RCC 7860 (cell line): ENCODE measurements at regions not wholly inside any gene's neighbourhood (a gene's known extent, or its start where the extent isn't known, plus 50 kb on each side); places are given as distances from the start of the nearest gene placed in this dataset.
"Not testable (repeated sequence)": the region's sequence is repeated elsewhere in the genome, so short reads cannot be mapped to it uniquely, and the experiment has no call there.

Source experiments
- DNase-seq: peaks from one replicate; pipeline ENCODE4 v3.0.0-alpha.2; 2015; ENCODE audit warnings: low spot score
- FAIRE-seq: peaks from 2 replicates; lab custom pipeline; 2012; peaks lifted over from hg19 to GRCh38; lab: Jason Lieb, UNC

DNA sequence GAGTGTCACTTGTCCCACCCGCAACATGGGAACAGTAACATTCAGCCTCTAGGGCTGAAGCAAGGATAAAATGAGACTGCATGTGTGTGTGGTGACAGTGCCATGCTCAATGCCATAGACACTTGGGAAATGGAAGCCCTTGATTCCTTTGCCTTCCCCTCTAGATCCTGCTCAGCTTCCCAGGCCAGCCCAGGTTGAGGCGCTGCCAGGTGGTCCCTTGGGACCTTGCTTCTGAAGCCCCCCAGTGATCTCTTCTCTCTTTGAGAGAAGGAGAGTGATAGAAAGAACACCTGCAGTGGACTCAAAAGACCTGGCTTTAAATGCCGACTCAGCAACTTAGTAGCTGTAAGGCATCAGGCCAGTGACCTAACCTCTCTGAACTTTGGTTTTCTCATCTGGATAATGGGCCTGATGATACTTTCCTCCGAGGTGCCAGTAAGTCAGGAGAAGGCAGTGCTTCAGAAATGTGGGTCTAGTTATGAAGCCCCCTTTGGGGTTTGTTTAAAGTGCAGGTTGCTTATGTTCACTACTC, 144.5 kb downstream of the RPLP1 start:
- FAIRE-seq (no peak), DNase-seq (no peak)

DNA sequence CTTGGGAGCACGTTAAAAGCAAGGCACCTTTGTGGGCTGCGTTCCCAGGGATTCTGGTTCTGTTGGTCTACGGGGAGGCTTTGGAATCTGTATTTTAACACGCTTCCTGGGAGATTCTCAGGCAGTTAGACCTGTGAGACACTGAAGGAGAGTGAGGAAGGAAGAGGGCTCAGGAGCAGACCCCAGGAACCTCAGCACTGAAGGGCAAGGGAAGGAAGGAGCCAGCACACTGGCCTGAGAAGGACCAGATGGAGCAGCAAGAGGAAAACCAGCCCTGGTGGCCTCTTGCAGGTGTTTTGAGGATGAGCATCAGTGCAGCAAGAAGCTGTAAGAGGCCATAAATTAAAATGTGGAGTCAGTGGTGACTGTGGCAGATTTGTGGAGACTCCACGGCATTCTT, 146.7 kb downstream of the RPLP1 start:
- DNase-seq (no peak), FAIRE-seq (no peak)

DNA sequence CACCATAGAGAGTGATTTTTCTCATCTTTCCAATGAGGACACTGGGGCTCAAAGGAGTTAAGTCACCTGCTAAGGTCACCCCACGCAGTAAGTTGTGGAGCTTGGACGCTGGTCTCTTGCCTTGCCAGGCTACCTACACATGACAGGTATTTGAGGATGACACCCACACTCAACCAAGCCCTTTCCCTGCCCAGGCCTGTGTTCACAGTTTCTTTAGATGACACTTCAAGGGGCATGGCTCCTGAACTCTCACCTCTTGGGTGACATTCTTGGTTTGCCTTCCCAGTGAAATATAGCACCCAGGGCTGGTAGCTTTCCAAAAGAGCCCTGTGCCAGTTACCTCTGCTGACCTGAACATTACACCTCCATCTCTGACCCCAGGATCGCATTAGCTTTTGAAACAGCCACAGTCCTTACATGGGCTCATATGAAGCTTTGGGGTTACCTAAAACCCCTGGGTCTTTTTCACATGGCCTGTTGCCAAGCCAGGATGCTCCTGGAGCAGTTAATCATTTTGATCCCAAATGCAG, 148.0 kb downstream of the RPLP1 start:
- DNase-seq: no peak
- no peak for FAIRE-seq

DNA sequence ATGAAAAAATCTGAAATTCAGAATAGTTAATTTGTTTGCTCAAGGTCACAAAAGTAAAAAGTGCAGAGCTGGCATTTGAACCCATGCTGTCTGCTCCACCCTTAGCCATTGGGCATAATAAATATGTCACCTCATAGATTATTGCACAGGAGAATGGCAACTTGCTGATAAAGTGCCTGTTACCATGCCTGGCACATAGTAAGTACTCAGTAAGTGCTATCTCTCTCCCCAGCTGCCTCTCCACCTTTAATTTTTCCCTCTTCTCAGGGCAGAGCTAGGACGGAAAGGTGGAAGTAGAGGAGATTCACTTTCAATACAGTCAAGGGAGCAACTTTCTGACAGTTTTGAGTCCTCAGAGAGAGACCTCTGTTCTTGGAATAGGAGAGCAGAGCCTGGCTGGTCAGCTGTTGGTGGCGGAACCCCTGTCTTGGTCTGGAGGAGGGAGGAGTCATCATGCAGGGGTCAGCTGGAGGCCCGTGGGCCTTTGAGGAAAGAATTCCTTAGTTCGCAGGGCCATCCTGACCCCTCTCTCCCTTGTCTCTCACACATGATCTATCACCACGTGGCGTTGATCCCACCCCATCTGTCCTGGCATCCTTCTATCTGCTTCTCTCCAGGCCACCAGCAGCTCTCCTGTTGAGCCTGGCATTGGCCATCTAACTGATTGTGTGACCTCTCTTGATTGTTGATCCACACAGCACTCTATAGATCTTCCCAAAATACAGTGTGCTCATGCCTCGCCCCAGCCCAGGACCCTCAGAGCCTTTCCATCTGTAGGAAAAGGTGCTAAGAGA, 149.3 kb downstream of the RPLP1 start:
- FAIRE-seq (no peak), DNase-seq (no peak)

DNA sequence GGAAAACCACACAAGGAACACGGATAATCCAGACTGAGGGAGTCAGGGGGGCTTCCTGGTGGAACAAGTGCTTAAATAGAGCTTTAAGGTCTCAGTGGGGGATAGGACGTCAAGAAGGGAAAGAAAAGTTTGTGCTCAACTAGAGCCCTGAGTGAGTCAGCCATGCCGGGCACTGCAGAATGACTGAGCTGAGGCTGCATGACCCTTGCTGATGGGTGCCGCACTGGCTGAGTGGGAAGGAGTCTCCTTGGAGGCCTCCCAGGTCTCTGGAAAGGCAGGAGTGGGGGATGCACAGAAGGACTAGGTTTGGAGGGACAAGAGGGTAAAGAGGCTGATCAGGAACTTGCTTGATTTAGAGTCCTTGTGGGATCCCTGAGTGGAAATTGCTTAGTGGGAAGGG, 150.3 kb downstream of the RPLP1 start:
- DNase-seq (no peak), FAIRE-seq (no peak)

DNA sequence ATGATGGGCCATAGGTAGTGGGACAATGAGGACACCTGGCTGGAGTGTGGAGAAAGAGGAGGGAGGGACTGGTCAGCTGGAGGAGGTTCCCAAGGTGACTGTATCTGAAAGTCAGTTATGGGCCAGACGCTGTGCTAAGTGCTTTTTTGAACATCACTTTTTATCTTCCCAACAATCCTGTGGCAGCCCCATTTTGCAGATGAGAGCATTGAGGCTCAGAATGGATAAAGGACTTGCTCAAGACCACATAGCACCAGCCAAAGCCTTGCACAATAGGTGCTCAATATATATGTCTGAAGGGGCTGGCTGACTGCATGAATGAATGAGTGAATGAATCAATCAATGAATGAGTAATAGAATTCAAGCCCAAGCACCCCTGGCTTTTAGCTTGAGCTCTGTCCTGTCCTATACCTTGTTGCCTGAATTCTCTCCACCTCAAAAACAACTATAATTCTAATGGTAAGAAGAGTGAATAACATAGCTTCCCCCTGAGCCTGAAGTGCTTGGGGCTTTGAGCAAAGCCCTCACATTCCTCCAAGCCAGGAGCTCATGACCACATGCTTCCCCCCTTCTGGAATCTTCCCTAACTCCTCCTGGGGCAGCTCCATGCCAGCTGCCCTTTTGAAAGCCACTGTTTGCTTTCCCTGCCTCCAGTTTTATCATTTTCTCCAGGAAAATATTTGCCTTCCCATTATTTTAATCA, 150.9 kb downstream of the RPLP1 start:
- DNase-seq (no peak), FAIRE-seq (no peak)

DNA sequence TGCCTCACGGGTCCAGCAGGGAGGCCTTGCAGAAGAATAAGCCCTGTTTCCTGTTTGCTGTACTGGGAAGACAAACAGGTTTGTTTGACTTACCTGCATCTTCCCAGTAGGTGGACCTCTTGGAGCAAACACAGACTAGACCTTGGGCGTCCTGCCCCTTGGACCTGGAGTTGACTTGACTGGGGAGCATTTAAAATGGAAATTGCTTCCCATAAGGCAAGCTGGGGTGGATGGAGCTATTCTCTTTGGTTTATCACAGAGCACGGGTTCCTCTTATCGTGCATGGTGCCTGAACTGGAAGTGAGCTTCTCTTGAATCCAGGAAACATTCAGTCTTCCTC, 151.4 kb downstream of the RPLP1 start:
- DNase-seq: no peak
- no peak for FAIRE-seq

DNA sequence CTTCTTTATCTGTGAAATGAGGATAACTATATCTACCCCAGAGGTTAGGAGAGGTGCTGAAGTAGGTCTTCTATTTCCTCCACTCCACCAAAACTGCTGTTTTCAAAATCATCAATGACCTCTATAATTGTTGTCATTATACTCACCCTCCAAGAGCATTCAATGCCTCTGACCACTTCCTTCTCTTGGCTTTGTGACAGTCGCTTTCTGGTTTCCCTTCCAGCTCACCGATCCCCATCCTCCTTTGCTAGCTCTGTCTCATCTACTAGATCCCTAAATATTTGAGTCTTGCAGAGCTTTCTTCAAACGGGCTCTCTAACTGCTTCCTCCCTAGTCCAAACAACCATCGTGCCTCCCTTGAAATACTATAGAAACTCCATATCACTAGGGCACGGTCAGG, 153.5 kb downstream of the RPLP1 start:
- no peak for FAIRE-seq
- no peak for DNase-seq

DNA sequence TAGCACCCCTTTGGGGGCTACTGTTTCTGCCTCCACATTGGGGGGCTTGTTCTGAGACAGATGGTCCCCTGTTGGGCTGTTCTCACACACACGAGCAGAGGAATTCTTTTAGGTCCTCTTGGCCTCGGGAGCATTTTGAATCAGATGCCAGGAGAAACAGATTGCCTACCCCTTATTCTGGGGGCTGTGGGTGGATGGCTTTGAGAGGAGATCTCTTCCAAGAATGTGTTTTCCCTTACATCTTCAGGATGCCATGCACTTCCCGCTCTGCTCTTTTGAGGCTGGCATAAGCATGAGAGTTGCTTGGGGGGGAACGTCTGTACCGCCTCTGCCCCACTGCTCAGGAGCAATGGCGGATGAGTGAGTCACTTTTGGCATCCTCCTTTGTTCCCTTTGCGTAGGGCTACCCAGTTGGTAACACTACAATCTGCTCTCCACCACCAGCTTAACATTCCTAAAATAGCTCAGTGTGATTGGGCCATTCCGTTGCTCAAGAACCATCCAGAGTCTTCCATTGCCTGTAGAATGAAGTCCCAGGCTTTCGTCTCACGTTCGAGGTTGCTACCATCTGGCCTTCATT, 154.4 kb downstream of the RPLP1 start:
- no peak for DNase-seq
- no peak for FAIRE-seq

DNA sequence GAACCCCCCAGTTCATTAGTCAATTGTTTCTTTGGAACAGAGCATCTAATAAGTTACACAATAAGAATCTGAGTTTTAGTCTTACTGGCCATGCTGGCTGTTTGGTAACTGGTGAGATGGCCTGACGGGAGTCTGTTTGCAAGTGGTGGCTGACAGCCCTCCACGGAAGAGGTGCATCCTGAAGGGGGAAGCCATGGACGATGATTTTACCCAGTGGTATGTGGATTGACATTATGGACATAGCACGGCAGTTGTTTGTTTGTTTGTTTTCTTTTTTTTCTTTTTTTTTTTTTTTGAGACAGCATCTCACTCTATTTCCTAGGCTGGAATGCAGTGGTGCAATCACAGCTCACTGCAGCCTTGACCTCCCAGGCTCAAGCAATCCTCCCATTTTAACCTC, 156.0 kb downstream of the RPLP1 start:
- no peak for FAIRE-seq
- DNase-seq: no peak

DNA sequence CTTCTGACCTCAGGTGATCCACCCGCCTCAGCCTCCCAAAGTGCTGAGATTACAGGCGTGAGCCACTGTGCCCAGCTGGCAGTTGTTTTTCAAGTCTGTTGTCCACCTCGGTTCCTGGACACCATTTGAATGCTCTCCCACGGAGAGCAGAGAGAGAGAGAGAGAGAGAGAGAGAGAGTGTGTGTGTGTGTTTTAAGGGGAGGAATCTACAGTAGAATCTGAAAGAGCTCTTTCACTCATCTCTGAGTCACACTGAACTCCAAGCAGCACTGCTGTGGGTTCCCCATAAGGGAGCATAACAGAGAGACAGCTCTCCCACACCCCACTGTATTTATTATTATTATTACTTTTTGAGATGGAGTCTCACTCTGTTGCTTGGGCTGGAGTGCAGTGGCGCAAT, 156.6 kb downstream of the RPLP1 start:
- FAIRE-seq: no peak
- peak; percentile 24 for DNase-seq

DNA sequence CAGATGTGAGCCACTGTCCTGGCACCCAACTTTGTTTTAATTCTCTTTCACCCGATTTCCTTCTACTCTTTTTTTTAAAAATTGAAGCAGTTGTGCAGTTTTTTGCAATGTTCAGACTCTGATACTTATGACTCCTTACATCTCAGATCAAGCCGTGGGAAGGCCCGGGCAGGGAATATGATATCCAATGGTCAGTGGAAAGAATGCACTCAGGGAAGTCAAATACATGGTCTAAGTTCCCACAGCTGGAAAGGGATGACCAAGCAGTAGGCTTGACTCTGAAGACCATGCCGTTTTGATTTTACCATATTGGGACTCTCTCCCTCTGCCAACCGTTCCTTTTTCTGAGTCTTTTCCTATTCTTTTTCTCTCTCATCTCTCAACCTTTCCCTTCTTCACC, 157.2 kb downstream of the RPLP1 start:
- FAIRE-seq: no peak
- no peak for DNase-seq

DNA sequence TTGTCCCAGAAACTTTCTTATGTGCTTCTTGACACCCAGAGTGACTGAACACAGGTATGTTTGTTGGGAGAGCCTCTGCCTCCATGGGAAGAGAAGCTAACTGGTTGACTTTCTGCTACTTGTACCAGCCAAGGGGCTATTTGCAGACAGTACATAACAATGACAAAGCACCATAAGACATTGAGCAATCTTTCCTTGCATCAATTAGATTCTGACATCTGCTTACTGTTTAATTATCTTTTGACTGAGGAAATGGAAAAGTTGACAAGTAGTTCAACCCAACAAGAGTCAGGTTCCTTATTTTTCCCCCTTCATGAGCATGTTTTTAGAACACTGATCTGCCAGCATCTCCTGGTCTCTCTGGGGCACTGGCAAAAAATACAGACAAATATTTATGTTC, 157.7 kb downstream of the RPLP1 start:
- FAIRE-seq (no peak), DNase-seq (no peak)

DNA sequence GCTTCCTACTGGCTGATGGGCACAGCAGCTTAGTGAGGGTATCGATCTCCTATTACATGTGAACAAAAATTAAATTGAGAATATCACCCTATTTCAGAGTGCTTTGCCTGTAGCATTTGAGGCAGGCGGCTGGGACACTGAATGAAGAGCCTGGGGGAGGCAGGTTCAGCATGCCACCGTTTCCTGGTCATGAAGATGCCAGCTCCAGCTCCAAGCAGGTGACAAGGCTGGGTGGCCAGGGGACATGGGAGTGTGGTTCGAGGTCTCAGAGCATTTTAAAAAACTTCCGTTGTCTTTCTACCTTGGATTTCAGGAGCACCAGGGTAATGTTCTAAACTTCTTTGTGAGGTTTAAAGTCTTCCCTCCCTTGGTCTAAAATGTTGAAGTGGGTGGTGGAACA, 158.2 kb downstream of the RPLP1 start:
- FAIRE-seq (no peak), DNase-seq (no peak)

DNA sequence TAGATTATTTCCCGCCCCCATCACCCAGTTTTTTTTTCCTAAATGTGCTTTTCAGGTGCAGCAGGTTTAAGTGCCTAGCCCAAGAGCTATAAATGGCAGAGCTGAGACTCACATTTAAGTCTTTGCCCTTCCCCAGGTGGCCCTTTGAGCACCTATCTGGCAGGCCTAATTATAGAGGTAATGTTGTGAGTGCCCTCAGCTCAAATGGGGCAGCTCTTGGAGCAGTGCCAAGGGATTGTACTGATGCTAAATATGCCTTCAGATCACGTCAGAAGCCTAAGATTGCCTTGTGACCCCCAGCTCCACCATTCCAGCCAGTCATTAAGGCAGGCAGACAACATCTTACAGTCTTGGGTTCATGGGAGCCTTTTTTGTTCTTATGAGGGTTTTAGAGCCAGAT, 159.5 kb downstream of the RPLP1 start:
- FAIRE-seq: no peak
- no peak for DNase-seq

DNA sequence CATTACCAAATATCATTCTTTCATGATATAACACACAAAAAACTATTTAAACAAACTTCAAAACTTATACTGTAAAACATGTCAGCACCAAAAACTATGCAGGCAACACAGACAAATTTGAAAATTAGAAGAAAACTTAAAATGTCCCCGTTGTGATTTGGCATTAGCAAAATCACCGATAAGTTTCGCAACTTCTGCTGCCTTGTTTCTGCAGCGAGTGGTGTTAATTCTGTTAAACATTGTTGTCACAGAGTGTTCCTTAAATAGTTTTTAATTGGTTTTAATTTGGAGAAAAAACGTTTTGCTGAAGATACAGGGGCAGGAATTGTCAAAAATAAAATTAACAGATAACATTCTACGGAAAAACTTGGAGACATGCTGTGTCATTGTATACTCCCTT, 160.6 kb downstream of the RPLP1 start:
- FAIRE-seq (no peak), DNase-seq (no peak)

DNA sequence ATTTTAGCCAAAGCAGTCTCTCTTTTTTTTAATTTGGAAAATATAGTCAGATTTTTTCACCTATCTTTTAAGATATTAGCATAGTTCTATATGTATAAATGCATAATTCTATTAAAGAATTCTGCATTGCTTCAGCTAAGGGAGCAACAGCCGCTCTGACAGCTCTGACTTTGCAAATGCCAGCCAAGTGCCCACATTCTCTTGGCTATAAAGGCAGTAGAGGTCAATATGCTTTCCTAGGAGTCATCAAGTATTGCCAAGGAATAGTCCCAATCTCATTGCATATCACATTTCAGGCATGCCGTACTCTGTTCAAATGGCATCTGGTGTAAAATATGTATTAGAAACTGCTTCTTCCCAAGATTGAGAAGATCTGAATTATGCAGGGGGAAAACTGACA, 161.4 kb downstream of the RPLP1 start:
- FAIRE-seq (no peak), DNase-seq (no peak)

DNA sequence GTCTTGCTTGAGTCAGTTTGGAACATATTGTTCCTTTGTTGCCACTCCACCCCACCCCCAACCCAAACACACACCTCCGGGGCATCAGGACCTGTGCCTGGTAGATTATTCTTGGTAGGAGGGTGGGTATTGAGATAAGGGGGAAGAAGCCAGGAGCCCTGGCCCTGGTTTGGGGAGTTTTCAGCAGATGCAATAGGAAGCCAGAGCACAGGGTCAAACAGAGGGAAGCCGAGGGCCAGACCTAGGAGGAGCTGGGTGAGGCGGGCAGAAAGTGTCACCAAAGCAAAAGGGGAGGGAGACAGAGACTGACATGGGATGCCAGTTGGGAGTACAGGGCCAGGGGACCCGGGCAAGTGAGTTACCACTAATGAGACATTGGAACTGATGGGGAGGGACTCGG, 163.1 kb downstream of the RPLP1 start:
- no peak for FAIRE-seq
- no peak for DNase-seq

DNA sequence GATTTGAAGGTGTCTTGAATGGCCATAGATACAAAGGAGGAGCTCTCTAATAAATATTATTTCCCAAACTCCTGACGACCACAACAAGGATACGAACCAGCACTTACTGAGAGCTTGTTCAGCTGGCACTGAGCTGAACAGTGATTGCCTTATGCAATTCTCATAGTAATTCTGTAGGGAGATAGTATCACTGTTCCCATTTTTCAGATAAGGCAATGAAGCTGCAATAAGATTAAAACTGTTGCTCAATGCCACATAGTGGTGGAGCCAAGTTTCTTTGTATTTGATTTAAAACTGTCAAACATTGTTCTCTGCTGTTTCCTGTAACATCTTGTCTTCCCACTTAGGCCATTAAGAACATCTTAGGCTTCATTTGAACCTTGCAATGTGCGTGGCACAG, 163.9 kb downstream of the RPLP1 start:
- FAIRE-seq (no peak), DNase-seq (no peak)

DNA sequence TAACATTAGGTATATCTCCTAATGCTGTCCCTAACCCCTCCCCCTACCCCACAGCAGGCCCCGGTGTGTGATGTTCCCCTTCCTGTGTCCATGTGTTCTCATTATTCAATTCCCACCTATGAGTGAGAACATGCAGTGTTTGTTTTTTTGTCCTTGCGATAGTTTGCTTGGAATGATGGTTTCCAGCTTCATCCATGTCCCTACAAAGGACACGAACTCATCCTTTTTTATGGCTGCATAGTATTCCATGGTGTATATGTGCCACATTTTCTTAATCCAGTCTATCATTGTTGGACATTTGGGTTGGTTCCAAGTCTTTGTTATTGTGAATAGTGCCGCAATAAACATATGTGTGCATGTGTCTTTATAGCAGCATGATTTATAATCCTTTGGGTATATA, 164.5 kb downstream of the RPLP1 start:
- DNase-seq, FAIRE-seq: not testable (repeated sequence)

DNA sequence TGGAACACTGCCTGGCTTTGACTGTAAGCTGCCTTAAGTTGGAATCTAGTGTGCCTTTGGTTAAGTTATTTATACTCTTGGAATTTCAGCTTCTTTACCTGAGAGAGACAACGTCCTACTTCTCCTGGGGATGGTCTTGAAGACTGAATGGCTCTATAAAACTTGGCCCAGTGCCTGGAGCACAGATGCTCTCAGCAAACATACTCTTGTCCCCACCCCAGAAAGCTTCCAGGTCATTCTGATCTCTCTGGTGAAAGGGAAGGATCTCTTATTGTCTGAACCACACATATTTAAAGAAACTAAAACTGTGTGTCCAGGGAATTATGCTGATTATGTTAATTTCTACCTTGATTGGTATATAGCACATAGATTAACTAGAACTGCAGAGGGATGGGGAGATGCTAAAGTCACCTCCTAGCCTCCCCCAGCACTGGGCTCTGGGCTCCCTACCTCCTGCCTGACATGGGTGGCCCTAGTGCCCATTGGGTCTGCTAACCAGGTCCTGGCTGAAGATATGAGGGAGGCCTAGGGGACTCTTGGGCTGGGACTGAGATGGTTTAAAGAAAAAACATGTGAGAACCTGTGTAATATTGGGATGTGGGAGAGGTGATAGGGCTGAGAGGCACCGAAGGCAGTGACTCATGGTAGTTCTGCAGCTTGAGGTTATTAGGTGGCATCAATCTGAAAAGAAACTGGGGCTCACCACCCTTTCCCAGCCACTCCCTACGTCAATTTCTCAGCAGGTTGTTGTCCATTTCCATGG, 171.0 kb downstream of the RPLP1 start:
- FAIRE-seq (no peak), DNase-seq (no peak)
